ENCODE measurements at regions not wholly inside any gene's neighbourhood (a gene's known extent, or its start where the extent isn't known, plus 50 kb on each side); places are given as distances from the start of the nearest gene placed in this dataset.

DNA sequence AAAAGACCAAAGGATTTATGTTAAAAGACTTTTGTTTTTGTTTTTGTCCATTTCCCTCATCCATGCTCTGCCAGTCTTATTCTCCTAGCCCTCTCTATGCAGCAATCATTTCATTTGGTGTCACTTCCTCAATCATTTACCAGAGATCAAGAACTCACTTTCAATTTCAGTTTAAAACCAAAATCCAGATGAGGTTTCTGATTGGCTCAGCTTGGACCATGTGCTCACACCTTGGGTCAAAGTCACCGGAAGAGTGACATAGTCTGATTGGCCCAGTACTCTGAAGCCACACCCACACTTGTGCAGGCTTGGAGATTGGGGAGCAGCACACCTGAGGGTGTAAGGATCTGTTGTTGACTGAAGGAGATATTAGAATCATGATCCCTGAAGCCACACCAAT lies 79.6 kb downstream of the TLR4 start:
- TF ChIP-seq POLR2A (IDR thresholded peaks at IDR 0.05; ENCODE audit: low read depth, low read length): no peak
- TF ChIP-seq POLR2AphosphoS5 (IDR thresholded peaks at IDR 0.05; ENCODE audit: low read depth, low read length): no peak

Measured in GM12891 (cell line).